ENCODE measurements at regions not wholly inside any gene's neighbourhood (a gene's known extent, or its start where the extent isn't known, plus 50 kb on each side); places are given as distances from the start of the nearest gene placed in this dataset.
A peak's percentile ranks its signal among the peaks of the same experiment; 100 is the strongest.

DNA sequence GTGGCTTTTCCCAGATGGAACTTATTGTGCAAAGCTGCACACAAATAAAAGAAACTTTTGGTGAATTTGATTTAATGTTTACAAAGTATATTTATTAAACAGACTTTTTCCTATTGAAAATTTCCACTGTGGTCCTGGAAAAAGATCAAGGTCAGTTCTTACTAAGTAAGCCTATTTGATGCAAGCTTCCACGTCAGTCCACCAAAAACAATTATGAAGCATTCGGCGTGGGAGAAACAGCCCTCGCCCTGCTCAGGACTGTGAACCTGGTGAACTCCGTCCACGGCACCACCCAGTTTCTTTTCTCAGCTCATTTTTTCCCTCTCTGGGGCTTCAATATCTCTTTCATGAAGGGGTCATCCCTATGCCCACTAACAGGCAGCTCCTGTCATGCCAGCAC lies 149.8 kb downstream of the EFNB2 start:
- no peak overlapping the region for H3K4me3 ChIP-seq (ENCODE audit: low read depth, low read length)
- DNase-seq (ENCODE audit: low read depth): no peak

DNA sequence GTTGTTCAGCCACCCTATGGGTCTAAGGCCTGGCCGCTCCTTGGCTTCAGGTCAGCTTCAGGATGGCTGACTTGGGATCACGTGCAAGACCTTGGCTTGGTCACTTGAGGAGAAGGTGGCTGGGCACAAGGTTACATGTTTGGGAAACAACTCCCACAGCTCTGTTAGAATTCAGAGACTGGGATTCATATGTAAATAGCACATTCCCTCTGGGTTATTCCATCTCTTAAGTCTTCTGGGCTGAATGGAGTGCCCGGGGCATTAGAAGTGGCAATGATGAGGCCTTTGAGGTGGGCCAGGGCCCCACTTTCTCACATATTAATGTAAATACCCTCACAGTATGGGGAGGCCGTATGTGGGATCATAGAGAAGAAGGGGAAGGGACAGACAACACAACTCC lies 150.9 kb downstream of the EFNB2 start:
- no peak overlapping the region for H3K4me3 ChIP-seq (ENCODE audit: low read depth, low read length)
- no peak for DNase-seq (ENCODE audit: low read depth)

DNA sequence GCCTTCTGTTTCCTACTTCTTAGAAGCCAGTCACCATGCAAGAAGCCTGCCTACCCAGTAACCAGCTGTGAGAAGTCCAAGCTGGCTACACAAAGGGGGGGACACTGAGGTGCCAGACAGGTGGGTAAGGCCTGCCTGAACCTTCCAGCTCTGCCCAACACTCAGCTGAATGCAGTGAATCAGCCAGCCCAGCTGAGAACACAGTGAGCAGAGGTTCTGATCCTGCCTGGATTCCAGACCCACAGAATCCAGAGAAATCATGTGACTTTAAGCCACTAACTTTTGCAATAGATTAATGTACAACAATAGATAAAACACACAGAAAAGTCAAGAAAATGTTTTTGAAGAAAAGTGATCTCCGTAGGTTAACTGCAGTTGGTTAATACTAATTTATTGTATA lies 151.7 kb downstream of the EFNB2 start:
- no peak overlapping the region for H3K4me3 ChIP-seq (ENCODE audit: low read depth, low read length)
- no peak for DNase-seq (ENCODE audit: low read depth)

DNA sequence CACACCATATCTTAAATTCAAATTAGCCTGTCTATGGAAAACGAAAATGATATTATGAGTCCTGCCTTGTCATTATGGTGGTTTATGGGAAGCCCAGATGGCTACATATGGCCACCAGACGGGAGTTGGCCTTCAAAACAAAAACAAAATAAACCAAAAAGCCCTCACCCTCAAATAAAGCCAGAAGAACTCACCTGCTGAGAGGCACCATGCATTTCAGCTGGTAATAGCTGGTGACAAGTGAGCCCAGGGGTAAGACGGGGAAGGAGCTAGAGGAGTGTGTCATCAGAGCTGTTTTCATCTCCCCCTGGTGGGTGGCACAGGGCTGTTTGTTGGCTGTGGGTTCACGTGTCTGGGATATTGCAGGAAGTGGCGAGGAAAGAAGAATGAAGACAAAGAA lies 152.9 kb downstream of the EFNB2 start:
- no peak for DNase-seq (ENCODE audit: low read depth)
- H3K4me3 ChIP-seq (ENCODE audit: low read depth, low read length): no peak overlapping the region

DNA sequence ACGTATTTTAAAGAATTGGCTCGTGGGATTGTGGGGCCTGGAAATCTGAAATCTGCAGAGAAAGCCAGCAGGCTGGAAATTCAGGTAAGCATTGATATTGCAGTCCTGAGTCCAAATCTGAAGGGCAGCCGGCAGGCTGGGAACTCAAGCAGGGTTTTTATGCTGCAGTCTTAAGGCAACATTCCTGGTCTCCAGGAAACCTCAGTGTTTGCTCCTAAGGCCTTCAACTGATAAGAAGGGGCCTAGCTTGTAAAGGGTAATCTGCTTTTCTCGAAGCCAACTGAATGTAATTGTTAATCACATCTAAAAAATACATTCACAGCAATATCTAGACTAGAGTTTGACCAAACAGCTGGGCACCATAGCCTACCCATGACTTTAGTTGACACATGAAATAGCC lies 154.4 kb downstream of the EFNB2 start:
- no peak for DNase-seq (ENCODE audit: low read depth)
- H3K4me3 ChIP-seq (ENCODE audit: low read depth, low read length): no peak overlapping the region

DNA sequence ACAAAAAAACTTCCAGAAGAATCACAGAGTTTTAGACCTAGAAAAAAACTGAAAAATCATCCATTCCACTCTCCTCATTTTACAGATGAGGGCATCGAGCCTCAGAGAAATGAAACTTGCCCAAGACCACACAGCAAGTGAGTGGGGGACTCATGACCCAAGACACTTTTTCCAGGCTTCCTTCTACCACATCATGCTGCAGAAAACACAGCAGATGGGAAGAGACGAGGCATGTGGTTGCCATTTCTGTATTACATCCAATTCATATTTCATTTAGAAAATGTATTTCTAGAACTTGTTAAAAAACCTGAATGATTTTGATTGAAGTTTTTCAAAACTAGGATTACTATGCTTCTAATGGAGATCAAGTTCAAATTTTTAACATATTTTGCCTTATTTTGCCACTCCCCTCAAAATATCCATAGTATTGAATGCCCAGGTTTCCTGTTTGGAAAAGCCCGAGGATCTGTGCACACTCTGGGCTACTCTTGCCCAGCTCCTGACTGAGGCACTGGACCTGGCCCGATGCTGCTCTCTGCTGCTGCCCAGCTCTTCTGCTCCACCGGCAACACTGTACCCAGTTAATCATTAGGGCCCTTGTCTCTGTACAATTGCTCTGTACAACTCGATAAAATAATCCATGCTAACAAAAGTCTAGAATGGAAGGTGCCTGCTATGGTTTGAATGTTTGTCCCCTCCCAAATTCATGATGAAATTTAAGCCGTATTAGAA lies 157.4 kb downstream of the EFNB2 start:
- H3K4me3 ChIP-seq (ENCODE audit: low read depth, low read length): no peak overlapping the region
- DNase-seq (ENCODE audit: low read depth): no peak

DNA sequence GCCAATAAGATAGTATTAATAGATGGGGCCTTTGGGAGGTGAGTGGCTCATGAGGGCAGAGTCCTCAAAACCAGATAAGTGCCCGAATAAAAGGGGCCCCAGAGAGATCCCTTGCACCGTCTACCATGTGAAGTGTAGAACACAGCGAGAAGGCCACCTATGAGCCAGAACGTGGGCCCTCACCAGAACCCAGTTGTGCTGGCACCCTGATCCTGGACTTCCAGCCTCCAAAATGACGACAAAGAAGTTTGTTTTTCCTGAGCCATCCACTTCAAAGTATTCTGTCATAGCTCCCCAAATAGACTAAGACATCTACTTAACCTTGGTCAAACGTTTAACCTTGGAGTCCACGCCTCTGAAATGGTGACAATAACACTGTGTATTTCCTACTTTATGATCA lies 158.1 kb downstream of the EFNB2 start:
- H3K4me3 ChIP-seq (ENCODE audit: low read depth, low read length): no peak overlapping the region
- no peak for DNase-seq (ENCODE audit: low read depth)

DNA sequence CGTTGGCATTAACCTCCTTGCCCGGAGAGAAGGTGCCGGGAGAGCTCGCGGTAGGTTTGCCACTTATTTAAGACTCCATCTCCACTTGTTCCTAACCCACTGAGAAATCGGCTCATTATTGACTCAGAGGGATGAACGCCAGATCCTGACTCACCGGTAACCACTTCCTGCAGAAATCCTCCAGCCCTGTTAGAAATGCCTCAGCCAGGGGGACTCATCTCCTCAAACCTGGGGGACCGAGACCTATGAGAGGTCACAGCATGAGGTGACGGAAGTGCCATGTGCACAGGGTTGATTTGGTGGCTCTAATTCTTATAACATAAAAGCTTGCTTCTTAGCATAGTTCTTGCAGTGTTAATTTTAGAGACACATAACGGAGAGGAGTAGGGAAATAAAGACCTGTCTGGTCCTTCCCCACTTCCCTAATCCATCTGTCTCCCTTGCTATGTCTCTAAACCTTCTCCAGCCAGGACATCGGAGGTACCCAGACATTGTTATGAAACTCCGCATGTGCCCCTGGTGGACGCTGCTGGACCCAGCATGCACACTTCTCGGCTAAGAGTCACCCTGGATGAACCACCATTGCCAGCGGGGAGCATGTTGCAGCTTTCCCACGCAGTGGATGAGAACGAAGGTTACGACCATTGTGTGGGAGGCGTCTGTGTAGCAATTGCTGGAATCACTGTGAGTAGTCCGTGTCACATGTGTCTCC lies 158.9 kb downstream of the EFNB2 start:
- peak; percentile 88 for DNase-seq (ENCODE audit: low read depth)
- no peak overlapping the region for H3K4me3 ChIP-seq (ENCODE audit: low read depth, low read length)

DNA sequence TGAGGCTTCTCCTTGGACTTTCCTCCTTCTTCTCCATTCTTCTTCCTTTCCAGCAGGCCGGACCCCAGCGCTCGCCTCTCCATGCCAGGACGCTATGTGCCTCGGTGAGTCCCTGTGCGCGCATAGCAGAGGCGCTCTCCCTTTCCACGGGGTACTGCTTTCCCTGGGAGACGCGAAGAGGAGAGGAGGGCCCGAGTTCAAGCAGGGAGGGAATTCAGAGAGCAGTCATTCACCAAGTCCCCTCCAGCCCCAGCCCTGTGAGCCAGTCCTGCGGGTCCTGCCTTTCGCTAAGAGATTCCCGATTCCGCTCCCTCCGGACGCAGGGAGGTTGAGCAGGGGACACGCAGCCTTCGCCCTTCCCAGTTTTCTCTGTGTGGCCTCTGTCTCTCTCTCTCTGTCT lies 160.4 kb downstream of the EFNB2 start:
- H3K4me3 ChIP-seq (ENCODE audit: low read depth, low read length): no peak overlapping the region
- DNase-seq (ENCODE audit: low read depth): no peak

DNA sequence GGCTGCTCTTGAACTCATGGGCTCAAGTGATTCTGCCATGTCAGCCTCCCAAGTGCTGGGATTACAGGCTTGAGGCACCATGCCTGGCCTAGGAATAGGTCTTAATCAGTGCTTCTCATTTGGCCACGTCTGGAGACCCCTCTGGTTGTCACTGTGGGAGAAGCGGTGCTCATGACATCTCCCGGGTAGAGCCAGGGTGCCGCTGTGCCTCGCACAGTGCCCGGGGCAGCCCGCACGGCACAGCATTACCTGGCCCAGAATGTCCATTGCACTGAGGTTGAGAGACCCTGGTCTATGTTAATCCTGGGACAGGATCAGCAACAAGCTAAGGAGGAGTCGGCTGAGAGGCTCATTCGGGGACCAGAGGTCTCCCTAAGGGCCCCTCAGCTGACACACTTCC lies 160.8 kb downstream of the EFNB2 start:
- no peak for DNase-seq (ENCODE audit: low read depth)

DNA sequence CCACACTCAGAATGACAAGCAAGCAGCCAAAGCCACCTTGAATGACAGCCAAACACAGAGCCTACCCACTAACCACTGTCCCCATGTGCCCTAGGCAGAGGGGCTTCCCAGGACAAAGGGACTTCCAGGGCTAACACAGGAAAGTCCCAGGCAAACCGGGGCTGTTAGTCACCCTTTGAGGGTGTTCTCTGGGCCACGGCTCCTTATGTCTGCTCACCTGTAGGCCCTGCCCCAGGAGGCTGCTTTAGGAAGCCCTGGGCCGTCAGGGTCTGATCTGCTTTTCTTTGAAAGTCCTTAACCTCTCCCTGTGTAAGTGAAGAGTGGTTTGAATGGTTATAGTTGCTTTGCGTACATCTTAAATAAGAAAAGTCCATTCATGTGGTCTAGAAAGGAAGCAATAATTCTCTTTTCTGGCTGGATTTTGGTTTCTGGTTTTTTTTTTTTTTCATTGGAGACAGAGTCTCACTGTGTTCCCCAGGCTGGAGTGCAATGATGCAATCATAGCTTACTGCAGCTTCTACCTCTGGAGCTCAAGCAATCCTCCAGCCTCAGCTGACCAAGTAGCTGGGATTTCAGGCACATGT lies 161.4 kb downstream of the EFNB2 start:
- DNase-seq (ENCODE audit: low read depth): peak; percentile 68
- no peak overlapping the region for H3K4me3 ChIP-seq (ENCODE audit: low read depth, low read length)

More for the DNA sequence above, 160.8 kb downstream of the EFNB2 start:
- no peak overlapping the region for H3K4me3 ChIP-seq (ENCODE audit: low read depth, low read length)

DNA sequence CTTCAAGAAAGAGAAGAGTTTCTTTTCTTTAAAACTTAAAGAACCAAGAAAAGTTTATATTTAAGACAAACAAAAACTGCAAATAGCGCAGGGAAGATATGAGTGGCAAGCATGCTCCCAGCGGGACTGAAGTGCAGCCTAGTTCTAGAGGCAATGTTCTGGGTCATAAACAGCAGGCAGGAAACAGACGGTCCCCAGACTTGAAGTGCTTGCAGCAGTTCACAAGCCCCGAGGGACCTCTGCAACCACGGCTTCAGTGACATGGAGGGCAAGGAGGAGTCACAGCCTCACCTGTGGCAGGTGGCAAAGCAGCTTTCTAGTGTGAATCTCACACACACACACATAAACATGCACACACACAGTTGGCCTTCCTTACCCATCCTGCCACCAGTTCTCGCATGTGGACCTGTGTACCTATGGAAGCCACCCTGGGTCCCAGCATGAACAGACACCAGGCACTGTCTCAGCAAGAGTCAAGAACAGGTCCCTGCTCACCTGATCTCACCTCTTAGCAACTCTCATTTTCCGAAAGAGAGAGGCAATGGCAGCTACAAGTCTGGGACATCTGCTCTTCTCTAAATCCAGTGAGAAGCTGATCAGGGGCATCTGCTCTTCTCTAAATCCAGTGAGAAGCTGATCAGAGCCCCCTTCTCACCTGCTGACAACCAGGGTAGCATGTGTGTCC lies 162.0 kb downstream of the EFNB2 start:
- DNase-seq (ENCODE audit: low read depth): no peak
- no peak overlapping the region for H3K4me3 ChIP-seq (ENCODE audit: low read depth, low read length)

DNA sequence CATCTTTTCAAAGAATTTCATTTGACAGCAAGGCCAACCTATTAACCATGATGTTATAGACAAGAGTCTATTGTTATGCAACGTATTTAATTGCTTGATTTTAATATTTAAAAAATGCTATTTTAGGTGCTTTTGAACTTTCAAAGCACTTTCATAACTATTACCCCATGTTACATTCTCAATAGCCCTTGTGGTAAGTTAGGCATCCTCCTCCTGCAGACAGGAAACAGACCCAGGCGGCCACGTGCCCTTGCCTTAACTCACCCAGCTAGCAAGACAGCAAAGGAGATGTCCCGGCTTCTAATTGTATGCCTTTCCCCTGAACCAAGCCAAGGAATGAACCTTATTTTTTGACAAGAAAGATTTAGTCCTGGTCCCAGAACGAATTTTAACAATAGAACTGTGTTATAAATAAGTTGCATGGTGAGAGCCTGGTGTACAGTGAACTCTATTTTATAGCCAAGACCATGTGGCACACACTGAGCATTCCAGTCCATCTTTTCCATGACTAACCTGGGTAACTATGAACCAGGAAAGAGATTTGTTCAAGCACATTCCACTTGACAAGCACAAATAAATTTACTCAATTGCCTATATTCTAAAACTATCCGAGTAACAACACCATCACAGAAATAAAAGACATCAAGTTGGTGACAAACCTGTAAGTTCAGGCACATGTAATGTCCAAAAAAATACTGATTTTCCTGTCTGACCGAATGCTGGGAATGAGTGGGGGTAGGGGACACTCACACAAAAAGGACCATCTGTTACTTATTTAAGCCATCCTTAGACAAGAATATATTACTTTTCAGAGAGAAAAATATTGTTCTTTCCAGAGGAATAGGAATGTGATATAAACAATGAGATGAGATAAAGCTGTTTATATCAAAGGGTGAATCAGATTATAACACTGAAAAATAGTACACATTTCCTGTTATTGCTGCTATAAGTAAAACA lies 163.0 kb downstream of the EFNB2 start:
- H3K4me3 ChIP-seq (ENCODE audit: low read depth, low read length): no peak overlapping the region
- no peak for DNase-seq (ENCODE audit: low read depth)

DNA sequence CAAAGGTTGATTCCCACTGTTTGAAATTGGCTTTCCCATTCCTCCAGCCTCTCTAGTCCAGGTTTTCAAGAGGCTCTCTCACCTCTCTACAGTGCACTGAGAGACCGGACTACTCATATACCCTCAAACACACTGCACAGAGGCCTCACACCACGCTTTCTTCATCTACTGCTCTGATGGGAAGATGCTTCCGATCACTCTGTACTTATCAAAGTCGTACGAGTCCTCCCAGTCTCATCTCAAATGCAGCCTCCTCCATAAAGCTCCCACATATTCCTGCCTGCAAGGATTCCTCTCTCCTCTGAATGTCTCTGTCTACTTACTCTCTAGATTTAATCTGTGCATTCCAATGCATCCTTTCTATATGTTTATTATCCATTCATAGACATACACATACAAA lies 164.4 kb downstream of the EFNB2 start:
- H3K4me3 ChIP-seq (ENCODE audit: low read depth, low read length): no peak overlapping the region
- no peak for DNase-seq (ENCODE audit: low read depth)

DNA sequence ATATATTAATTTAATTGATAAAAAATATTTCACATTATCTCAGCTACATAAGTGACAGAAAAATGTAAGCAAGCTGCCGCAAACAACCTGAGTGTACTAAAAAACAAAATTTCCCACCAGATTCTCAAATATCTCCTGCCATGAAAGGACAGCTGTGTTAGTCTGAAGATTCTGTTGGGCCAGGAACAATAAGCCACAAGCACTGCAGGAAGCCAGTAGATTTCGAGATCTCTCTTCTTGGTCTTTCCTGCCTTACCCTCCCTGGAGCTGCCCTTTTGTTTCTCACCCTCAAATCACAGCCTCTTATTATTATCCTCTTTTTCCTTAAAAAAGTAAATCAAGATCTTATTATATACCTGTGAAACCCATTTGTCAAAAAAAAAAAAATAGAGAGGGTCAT lies 165.6 kb downstream of the EFNB2 start:
- no peak for DNase-seq (ENCODE audit: low read depth)
- H3K4me3 ChIP-seq (ENCODE audit: low read depth, low read length): no peak overlapping the region

DNA sequence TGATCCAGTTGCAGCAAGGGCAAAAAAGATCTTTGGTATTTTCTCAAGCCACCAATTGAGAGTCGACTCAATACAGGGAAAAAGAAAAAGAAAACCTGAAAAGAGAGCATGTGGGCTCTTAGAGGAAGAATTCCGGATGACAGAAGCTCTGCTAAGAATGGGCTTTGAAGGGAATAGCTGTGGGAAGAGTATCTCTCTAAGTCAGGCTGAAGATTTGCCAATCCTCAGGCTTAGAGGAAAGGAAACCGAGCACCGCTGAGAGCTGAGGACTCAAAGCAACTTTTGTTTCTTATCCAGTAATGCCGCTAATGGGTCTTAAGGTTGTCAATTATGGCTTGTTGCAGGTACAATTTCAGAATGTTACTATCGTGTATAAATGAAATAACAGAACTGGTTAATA lies 166.4 kb downstream of the EFNB2 start:
- DNase-seq (ENCODE audit: low read depth): no peak

DNA sequence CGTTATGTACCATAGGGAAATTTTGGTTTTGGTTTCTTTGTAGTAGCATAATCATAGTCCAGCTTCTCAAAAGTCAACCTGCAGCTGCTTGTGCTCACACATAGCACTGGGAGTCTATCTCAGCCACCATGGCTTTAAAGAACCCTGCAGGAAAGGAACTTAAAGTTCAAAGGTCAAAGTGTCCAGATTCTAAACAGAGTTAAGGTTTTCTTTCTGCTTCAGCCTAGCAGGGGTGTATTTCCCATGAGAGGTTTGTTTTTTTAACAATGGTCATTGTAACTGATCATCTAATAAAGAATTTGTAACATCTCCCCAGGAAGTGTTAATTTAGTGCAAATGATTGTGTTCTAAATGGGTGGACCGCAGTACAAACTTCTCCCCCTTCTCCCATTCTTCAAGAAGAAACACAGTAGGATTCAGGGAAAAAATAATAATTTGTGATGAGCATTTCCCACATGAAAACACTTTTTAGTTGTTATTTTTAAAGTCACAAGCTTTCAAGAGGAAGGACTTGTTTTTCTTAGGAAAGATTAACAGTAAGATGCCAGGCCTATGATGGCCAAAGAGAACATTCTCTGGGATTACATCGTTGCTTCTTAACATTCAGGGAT lies 168.0 kb downstream of the EFNB2 start:
- H3K4me3 ChIP-seq (ENCODE audit: low read depth, low read length): no peak overlapping the region
- DNase-seq (ENCODE audit: low read depth): no peak

More for the DNA sequence above, 166.4 kb downstream of the EFNB2 start:
- H3K4me3 ChIP-seq (ENCODE audit: low read depth, low read length): no peak overlapping the region

DNA sequence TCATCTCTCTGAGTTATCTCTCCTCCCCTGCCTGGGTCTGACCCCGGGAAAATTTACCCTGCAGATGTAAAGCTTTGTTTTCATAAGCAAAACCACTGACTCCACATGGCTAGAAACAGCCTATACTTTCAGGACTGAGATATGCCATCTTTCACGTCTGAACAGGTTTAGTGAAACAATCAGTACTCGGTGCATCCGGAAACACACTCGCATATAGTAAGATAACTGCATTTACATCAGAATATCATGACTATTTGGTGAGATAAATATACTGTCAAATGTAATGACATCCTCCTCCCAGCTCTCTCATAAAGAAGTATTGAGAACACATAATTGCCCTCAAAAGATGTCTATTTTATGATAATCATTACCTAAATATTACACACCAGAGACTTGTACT lies 172.8 kb downstream of the EFNB2 start:
- H3K4me3 ChIP-seq (ENCODE audit: low read depth, low read length): no peak overlapping the region
- DNase-seq (ENCODE audit: low read depth): no peak

DNA sequence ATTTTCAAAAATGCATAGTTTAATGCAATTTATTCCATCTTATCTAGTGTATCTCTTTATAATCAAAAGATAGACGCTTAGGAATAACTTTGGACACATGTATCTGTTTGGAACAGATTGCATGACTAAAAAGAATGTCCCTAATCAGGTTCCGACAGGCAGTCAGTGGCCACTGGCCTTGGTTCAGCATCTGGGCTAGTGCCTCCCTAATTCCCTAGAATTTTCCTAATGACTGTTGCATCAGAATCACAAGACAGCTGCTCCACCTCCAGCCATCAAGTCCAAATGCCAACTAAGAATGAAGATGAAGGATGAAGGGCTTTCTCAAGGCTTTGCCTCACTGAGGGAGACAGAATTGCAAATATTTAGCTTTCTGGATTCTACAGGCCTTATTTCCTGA lies 173.8 kb downstream of the EFNB2 start:
- H3K4me3 ChIP-seq (ENCODE audit: low read depth, low read length): no peak overlapping the region
- no peak for DNase-seq (ENCODE audit: low read depth)

Data from skeletal muscle cell (primary cell).